KBM-7 (cell line): ENCODE measurements at regions not wholly inside any gene's neighbourhood (a gene's known extent, or its start where the extent isn't known, plus 50 kb on each side); places are given as distances from the start of the nearest gene placed in this dataset.
"Not testable (repeated sequence)": the region's sequence is repeated elsewhere in the genome, so short reads cannot be mapped to it uniquely, and the experiment has no call there.

Experiments used
- DNase-seq: peaks from one replicate; pipeline ENCODE4 v3.0.0-alpha.2; 2015
- in situ Hi-C: fragments of 300-500 bp; cut with MboI; formaldehyde crosslinking; loops from 2 replicates; pipeline ENCODE4 v1.14.3; 2020; ENCODE audit warnings: low sequenced_read_pairs, low pct_unique_long_range_greater_than_20kb, mixed read lengths

DNA sequence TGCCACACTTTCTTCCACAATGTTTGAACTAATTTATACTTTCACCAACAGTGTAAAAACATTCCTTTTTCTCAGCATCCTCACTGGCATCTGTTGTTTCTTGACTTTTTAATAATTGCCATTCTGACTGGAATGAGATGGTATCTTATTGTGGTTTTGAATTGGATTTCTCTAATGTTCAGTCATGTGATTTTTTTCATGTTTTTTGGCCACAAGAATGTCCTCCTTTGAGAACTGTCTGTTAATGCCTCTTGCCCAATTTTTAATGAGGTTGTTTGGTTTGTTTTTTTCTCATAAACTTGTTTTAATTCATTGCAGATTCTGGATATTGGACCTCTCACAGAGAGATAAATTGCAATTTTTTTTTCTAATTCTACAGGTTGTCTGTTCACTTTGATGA lies 1195.2 kb downstream of the TECRL start:
- DNase-seq = no peak
- in situ Hi-C loops = no loop called here

DNA sequence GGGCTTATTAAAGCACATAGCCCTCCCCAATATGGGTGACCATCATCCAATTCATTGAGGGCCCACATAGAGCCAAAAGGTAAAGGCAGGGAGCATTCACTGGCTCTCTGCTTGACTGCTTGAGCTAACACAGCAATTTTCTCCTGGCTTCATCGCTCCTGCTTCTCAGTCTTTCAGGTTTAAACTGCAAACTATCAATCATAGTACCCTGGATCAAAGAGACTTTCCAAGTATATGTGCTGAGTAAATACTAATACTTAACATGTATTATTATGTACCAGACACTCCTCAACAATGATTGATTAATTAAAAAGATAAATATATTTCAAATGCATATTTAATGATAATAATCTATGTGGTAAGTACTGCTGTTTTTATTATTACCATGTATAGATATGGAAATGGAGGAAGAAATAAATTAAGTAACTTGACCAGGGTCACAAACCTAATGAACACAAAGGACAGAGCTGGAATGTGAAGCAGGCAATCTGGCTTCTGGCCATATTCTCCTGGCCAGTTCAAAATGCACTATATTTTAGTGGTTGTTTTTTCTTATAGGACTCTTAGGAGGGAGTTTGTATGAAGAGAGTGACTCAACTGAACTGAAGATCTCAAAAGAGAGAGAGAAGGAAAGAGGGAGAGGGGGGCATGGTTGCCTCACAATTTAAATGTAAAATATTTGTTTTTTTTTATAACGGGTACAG lies 1197.3 kb downstream of the TECRL start:
- no peak for DNase-seq

DNA sequence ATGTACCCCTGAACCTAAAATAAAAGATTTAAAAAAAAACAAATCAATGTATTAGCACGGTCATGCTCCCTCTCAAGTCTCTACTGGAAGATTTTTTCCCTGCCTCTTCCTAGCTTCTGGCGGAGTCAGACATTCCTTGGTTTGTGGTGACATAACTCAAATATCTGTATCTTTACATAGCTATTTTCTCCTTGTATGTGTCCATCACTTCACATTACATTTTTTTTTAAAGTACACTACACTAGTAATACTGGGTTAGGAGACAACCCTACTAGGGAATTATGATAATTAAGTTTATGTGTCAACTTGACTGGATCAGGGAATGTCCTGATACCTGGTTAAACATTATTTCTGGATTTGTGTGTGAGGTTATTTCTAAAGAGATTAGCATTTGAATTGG lies 1197.9 kb downstream of the TECRL start:
- in situ Hi-C loops = no loop called here
- no peak for DNase-seq

More for the DNA sequence above, 1197.3 kb downstream of the TECRL start:
- in situ Hi-C loops = no loop called here

DNA sequence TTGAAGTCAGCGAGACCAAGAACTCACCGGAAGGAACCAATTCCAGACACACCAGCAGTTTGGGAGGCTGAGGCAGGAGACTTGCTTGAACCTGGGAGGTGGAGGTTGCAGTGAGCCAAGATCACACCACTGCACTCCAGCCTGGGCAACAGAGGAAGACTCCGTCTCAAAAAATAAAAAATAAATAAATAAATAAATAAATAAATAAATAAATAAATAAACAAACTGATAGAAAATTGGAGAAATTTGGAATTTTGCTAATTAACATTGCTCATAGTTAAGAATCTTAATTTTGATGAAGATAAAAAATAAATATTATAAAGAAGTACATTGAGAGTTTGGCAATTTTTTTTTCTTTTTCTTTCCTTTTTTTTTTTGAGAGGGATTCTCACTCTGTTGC lies 1216.2 kb downstream of the TECRL start:
- DNase-seq, in situ Hi-C loops: not testable (repeated sequence)

DNA sequence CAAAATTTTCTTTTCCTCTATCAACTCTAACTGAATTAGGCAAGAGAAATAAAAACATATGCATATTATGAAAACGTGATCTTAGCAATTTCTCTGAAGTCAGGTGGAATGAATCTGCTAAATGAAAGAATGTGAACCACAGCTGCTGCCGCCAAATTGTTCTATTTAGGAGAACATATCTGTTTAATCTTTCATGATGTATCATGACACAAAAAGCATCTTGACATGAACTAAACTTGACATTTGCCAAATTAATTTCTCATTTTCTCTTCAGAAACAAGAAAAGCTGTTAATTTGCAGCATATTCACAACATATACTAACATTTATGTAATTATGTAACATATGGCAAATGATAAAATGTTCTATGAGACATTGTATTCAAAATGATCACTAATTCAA lies 1237.9 kb downstream of the TECRL start:
- in situ Hi-C loops = no loop called here

DNA sequence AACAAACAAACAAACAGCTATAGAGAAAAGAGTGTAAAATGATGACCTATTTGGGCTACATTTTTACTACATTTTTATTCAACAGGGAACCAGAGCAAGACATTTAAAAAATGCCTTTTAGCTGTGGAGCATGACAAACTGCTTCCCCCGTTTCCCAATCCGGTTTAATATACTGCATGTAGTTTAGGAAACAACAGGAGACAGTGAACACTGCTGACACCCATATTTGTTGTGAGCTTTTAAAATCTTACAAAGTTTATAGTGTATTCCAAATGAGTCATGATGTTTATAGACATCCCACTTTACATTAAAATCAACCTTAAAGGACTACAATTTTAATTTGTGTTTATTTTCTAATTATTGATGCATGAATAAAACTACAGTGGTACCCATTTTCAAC lies 1238.3 kb downstream of the TECRL start:
- in situ Hi-C loops = no loop called here
- no peak for DNase-seq

More for the DNA sequence above, 1237.9 kb downstream of the TECRL start:
- no peak for DNase-seq

DNA sequence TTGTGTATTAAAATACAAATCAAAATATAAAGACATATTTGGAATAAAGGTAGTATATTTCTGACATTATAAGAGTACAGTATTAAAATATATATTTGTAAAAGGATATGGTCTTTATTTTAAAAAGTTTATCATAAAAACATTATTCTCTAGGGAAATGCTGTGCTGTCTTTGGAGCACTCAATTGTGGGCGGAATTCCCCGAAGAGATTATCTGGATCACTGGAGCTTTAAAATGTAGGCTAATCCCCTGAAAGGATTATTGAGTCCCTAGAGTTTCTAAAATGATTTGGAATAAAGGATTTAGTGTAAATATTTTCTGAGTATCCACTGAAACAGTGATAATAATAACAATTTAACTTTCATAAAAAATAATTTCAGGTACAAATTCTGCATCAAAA lies 1239.4 kb downstream of the TECRL start:
- DNase-seq = no peak
- in situ Hi-C loops = no loop called here

DNA sequence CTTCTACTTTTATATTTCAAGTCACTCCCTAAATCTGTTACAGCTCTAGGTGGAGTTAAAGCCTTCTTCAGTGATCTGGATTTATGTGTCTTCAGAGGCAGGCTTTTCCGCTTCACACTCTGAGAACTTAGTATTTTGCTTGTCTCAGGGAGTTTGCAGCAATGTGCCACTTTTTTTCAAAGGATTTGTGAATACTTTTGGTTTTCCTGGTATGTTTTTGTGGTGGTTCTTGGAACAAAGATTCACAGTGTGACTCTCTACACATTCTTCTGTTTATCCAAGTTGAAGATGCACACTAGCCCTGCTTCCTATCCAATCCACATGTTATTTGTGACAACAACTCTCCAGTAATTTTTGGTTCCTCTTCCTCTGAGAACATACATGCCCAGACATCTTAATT lies 1253.7 kb downstream of the TECRL start:
- no peak for DNase-seq

DNA sequence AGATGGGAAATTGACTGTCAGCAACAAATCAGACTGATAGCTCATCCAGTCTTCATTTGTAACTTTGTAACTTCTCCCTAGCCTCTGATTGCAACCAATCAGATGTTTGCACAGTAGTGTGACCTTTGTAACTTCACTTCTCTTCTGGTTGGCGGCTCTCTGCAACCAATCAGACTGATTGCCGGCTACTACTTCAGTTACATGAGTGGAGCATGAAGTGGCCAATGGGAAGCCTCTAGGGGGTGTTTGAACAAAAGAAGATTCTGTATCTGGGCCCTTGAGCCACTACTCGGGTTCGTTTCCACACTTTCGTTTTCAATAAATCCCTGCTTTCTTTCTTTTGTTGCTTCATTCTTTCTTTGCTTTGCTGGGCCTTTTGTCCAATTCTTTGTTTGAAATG lies 1285.8 kb downstream of the TECRL start:
- in situ Hi-C loops = no loop called here
- DNase-seq = no peak

More for the DNA sequence above, 1253.7 kb downstream of the TECRL start:
- in situ Hi-C loops = no loop called here

DNA sequence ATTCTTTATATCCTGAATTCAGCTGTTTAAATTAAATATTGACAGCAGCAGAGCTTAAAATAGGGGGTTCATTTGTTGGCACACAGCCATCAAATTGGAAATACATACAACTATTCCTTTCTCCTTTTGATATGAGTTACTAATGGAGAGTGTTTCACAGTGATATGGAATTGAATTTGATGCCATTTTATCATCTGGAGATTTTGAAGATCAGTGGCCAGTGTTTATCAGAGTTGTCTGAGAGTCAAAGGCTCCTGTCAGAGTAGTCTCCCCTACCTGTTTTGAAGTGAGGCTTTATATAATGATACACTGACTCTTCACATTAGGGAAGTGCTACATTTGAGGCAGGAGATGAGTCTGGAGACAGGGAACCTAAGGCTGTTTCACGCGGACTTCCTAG lies 1286.3 kb downstream of the TECRL start:
- in situ Hi-C loops = no loop called here
- DNase-seq = no peak

DNA sequence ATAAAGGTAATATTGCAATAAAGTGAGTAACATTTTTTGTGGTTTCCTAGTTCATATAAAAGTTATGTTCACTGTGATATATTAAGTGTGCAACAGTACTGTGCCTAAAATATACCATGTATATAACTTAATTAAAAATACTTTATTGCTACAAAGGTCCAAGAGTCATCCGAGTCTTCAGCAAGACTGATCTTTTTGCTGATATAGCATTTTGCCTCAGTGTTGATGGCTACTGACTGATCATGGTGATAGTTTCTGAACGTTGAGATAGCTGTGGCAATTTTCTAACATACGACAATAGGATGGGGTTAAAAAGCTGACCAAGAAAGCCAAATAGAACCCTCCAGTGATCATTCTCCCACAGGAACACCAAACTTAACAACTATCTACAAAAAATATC lies 1302.7 kb downstream of the TECRL start:
- DNase-seq = no peak
- in situ Hi-C loops = no loop called here

DNA sequence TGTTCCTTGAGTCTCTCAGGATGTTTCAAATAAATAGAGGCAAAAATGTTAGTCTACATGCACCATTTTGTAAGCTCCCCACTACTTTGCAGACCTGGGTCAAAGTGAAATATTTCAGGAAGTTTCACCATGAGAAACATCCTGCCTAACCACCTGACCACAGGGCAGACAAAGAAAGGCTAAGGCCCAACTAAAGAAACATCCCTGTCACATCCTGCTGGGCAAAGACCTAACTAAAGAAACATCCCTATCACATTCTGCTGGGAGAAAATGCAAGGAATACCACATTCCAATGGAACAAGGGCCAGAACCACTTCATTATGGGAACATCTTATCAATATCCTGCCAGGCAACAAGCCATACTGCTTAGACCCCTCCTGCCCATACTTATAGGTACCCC lies 1303.4 kb downstream of the TECRL start:
- in situ Hi-C loops = no loop called here
- DNase-seq = no peak

DNA sequence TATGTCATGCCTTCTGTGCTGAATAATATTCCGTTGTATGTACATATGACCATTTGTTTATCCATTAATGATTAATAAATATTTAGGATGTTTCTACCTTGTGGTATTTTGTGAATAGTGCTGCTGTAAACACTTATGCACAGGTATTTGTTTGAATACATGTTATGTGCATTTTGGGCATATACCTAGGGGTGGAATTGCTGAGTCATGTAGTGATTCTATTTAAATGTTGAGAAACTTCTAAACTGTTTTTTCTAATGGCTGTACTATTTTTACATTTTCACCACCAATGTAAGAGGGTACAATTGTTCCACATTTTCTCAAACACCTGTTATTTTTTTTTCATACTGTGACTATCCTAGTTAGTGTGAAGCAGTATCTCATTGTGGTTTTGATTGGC lies 1318.6 kb downstream of the TECRL start:
- no peak for DNase-seq
- in situ Hi-C loops = no loop called here

DNA sequence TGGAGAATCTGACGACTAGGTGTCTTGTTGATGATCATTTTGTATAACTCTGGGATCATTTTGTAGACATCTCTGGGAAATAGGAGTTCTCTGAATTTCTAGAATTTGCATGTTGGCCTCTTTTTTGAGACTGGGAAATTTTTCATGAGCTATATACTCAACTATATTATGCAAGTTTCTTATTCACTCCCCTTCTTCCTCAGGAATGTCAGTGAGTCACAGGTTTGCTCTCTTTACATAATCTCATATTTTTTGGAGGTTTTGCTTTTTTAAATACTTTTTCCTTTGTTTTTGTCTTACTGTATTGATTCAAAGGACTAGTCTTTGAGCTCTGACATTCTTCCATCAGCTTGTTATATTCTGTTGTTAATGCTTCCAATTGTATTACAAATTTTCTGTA lies 1324.2 kb downstream of the TECRL start:
- DNase-seq = no peak
- in situ Hi-C loops = no loop called here

DNA sequence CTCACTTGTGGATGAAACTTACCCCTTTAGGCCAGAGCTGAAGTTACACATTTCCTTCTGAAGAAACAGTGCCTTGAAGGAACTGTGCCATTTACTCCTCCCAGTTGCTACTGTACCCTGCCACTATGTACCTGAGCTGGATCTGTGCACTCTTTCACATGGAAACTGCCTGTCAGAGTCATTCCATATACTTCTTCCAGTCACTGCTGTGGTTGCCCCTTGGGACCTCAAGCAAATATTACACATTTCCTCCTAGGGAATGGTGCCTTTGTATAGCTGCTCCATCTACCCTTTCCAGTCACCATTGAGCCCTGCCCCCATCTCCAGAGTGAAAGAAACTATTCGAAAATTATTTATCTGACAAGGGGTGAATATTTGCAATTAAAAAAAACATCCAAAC lies 1328.3 kb downstream of the TECRL start:
- in situ Hi-C loops = no loop called here
- no peak for DNase-seq

DNA sequence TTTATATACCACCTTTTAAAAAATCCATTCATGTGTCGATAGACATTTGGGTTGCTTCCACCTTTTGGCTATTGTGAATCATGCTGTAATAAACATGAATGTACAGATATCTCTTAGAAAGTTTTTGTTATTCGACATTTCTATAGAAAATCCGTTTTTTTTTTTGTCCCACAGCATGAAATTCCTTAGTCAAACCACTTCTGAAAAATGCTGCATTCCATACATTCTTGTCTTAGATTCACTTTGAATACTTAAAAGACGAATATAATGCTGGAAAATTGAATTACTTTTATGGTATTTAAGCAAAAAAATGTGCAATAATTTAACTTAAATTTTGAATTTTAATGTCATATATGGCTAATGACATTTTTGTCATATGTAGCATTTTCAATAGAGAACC lies 1345.5 kb downstream of the TECRL start:
- DNase-seq = no peak
- in situ Hi-C loops = no loop called here

DNA sequence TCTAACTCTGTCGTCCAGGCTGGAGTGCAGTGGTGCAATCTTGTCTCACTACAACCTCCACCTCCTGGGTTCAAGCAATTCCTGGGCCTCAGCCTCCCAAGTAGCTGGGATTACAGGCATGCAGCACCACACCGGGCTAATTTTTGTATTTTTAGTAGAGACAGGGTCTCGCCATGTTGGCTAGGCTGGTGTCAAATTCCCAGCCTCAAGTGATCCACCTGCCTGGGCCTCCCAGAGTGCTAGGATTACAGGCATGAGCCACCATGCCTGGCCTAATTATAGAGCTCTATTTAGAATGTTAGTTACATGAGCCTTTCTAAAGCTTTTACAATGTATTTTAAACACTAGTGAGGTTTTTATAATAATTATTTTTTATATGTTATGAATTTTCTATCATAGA lies 1346.4 kb downstream of the TECRL start:
- DNase-seq, in situ Hi-C loops: not testable (repeated sequence)

DNA sequence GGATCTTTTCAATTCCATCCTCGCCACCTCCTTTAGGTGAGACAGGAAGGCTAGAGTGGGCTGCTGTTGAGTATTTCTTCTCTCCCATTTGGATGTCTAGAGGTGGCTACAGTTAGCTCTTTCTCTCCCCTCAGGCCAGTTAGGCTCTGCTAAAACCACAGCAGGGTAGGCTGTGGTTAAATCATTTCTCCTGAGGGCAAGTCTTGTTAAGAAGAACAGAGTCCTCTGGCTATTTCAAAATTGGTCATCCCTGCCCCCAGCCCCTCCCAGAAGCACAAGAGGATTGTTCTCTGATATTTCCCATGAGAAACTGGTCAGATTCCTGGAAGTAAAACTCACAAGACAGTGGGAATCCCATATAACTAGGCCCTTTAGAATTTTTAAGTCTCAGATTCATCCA lies 1359.5 kb downstream of the TECRL start:
- DNase-seq = no peak
- in situ Hi-C loops = no loop called here

DNA sequence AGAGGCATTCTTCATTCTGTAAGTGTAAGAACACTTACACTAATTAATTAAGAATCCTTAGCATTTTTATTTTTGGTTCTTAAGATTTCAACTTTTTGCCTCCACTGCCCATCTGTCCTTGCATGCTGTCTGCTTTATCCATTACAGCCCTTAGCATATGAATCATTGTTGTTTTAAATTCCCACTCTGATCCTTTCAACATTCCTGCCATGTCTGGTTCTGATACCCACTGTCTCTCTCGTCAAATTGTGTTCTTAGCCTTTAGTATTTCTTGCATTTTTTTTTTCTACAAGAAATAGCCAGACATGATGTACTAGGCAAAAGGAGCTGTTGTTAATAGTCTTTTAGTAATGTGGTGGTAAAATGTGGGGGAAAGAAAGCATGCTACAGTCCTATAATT lies 1360.0 kb downstream of the TECRL start:
- DNase-seq = no peak
- in situ Hi-C loops = no loop called here

DNA sequence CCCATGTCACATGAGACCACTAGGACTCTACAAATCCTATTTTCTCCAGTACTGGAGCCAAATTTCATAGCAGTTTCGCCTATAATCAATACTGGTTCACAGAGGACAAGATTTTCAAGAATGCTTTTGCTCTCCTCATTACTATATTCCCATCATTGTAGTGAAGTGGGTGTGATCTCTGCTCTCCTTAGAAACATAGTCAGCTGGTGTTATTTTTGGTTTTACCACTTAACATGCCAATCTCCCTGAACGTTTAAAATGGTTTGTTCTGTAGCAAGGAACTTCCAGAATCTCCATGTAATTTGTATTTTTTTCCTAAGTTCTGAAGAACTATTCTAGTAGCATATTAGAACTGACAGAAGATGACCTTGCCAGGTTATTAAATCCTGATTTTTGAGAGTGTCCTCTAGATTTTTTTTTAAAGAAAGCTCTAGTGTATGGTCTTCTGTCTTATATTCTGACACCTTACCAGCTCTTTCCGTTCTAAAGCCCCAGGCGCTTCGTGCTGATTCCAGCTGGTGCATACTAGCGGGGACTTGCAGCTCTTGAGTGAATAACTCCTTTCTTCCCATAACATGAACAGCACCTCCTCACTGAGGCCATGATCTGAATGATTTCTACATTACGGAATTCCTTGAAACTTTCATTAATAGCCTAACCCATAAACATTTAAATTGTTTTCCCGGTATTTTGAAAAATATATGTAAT lies 1372.9 kb downstream of the TECRL start:
- no peak for DNase-seq
- in situ Hi-C loops = no loop called here

DNA sequence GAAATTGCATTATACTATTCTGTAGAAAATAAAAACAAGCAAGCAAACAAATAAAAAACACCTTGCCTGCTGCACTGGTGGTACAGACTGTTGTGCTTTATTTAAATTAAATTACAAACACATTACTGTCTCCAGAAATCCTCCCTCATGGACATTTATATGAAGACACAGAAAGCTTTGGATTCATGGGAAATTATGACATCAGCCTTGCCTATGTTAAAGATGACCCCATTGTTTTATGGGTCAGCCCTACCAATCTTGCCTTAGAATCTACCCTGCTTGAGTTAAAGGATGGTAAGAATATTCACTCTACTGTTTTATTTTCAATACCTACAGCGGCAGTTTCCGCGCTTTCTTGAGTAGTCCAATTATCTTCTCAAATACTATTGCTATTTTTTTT lies 1379.9 kb downstream of the TECRL start:
- in situ Hi-C loops = no loop called here

More for the DNA sequence above, 1379.9 kb downstream of the TECRL start:
- no peak for DNase-seq
